Thymus (tissue), 11 donors: ENCODE measurements at regions not wholly inside any gene's neighbourhood (a gene's known extent, or its start where the extent isn't known, plus 50 kb on each side); places are given as distances from the start of the nearest gene placed in this dataset.
"Not testable (repeated sequence)": the region's sequence is repeated elsewhere in the genome, so short reads cannot be mapped to it uniquely, and the experiment has no call there.

Experiments used
- DNase-seq, 9 donors: peaks; one replicate each; pipeline ENCODE4 v3.0.0-alpha.2; 2013; ENCODE audit warnings: low spot score in 9 of 9, low read depth in 6 of 9, missing footprints in 1 of 9
- H3K27ac ChIP-seq, 2 donors: one replicate each; pipeline ENCODE4 v1.5.1; 2013; ENCODE audit warnings: control low read depth in 1 of 2, low read depth in 1 of 2, low read length in 1 of 2, mild to moderate bottlenecking in 1 of 2, moderate library complexity in 1 of 2
- H3K27me3 ChIP-seq, 2 donors: one replicate each; pipeline ENCODE4 v1.5.1; 2013; ENCODE audit warnings: low read length in 1 of 2; ENCODE audit not compliant: control insufficient read depth in 2 of 2, insufficient read depth in 1 of 2
- H3K36me3 ChIP-seq, 2 donors: one replicate each; pipeline ENCODE4 v1.5.1; 2013; ENCODE audit warnings: low read length in 1 of 2, mild to moderate bottlenecking in 1 of 2, moderate library complexity in 1 of 2; ENCODE audit not compliant: control insufficient read depth in 2 of 2, insufficient read depth in 2 of 2
- H3K4me1 ChIP-seq, 2 donors: one replicate each; pipeline ENCODE4 v1.5.1; 2013; ENCODE audit warnings: low read length in 2 of 2; ENCODE audit not compliant: control insufficient read depth in 2 of 2, insufficient read depth in 2 of 2
- H3K4me3 ChIP-seq, 2 donors: one replicate each; pipeline ENCODE4 v1.5.1; 2013; ENCODE audit warnings: low read length in 2 of 2, control low read depth in 1 of 2, mild to moderate bottlenecking in 1 of 2
- H3K9me3 ChIP-seq, 2 donors: one replicate each; pipeline ENCODE4 v1.5.1; 2013; ENCODE audit warnings: low read length in 1 of 2, mild to moderate bottlenecking in 1 of 2; ENCODE audit not compliant: control insufficient read depth in 2 of 2, insufficient read depth in 1 of 2
- WGBS: extraction: QIAGEN DNeasy Blood & Tissue Kit; methylation state at CpG from one replicate; pipeline ENCODE4 v1.1.7; 2013; 5-methylcytosine and 5-hydroxymethylcytosine counted together
- donor health status: healthy.

- Histone ChIP-seq H3K27ac (no peak overlapping the region), H3K4me3 (no peak overlapping the region), H3K27me3 (no peaks in the 10 kb centered on the region), H3K4me1 (no peaks in the 10 kb centered on the region), H3K36me3 (no peaks in the 10 kb centered on the region), H3K9me3 (no peaks in the 10 kb centered on the region)
- no peak for DNase-seq
- WGBS: 85% methylated on average over 4 of the region's 4 CpGs
Measured at GRCh38 chr5:82439750-82440445, 161.7 kb upstream of the RPS23 start.

- not testable (repeated sequence) for H3K9me3 ChIP-seq, H3K27me3 ChIP-seq, H3K36me3 ChIP-seq, H3K4me3 ChIP-seq, H3K27ac ChIP-seq, H3K4me1 ChIP-seq, DNase-seq
- 87% methylated on average over 4 of the region's 4 CpGs for WGBS
Measured at GRCh38 chr5:82437565-82437964, 159.4 kb upstream of the RPS23 start.

- no peak overlapping the region for H3K4me3 ChIP-seq
- H3K27me3 ChIP-seq: no peaks in the 10 kb centered on the region
- no peak overlapping the region for H3K27ac ChIP-seq
- no peaks in the 10 kb centered on the region for H3K9me3 ChIP-seq
- WGBS: 72% methylated on average over 2 of the region's 2 CpGs
- H3K4me1 ChIP-seq: no peaks in the 10 kb centered on the region
- no peaks in the 10 kb centered on the region for H3K36me3 ChIP-seq
- no peak for DNase-seq
Measured at GRCh38 chr5:82436291-82436690, 158.1 kb upstream of the RPS23 start.

GRCh38 chr5:82434696-82435660 is 156.8 kb upstream of the RPS23 start:
- not testable (repeated sequence) for H3K36me3 ChIP-seq, H3K4me3 ChIP-seq, DNase-seq, H3K9me3 ChIP-seq, H3K27me3 ChIP-seq, H3K27ac ChIP-seq, H3K4me1 ChIP-seq
- WGBS: 93% methylated on average over 29 of the region's 35 CpGs

- H3K27ac ChIP-seq: no peak overlapping the region
- no peak for DNase-seq
- H3K9me3 ChIP-seq: no peaks in the 10 kb centered on the region
- no peaks in the 10 kb centered on the region for H3K27me3 ChIP-seq
- WGBS: 89% methylated on average over 4 of the region's 4 CpGs
- H3K4me1 ChIP-seq: peaks cover 13 to 23% of the 10 kb centered on the region in 2 donors
- H3K36me3 ChIP-seq: no peaks in the 10 kb centered on the region
- no peak overlapping the region for H3K4me3 ChIP-seq
Measured at GRCh38 chr5:82426464-82427154, 148.5 kb upstream of the RPS23 start.

GRCh38 chr5:82425591-82425990 is 147.4 kb upstream of the RPS23 start:
- H3K27ac ChIP-seq: no peak overlapping the region
- H3K36me3 ChIP-seq: no peaks in the 10 kb centered on the region
- H3K27me3 ChIP-seq: no peaks in the 10 kb centered on the region
- no peak overlapping the region for H3K4me3 ChIP-seq
- H3K9me3 ChIP-seq: no peaks in the 10 kb centered on the region
- DNase-seq: no peak
- 96% methylated on average over 3 of the region's 3 CpGs for WGBS
- peaks cover 14 to 23% of the 10 kb centered on the region in 2 donors for H3K4me1 ChIP-seq

- Histone ChIP-seq H3K27ac (peak overlapping the region; percentile 37 to 62), H3K36me3 (no peaks in the 10 kb centered on the region), H3K9me3 (no peaks in the 10 kb centered on the region), H3K4me1 (peaks cover 24 to 32% of the 10 kb centered on the region in 2 donors), H3K4me3 (no peak overlapping the region), H3K27me3 (no peaks in the 10 kb centered on the region)
- peak in 5 of 9 donors; percentile 12 to 62 (median 18) for DNase-seq
- WGBS: 5% methylated on average over 3 of the region's 3 CpGs
Measured at GRCh38 chr5:82424211-82424610, 146.1 kb upstream of the RPS23 start.

GRCh38 chr5:82422751-82423181 is 144.6 kb upstream of the RPS23 start:
- no peak for DNase-seq
- no peaks in the 10 kb centered on the region for H3K36me3 ChIP-seq
- peaks cover 26 to 39% of the 10 kb centered on the region in 2 donors for H3K4me1 ChIP-seq
- no peaks in the 10 kb centered on the region for H3K9me3 ChIP-seq
- H3K4me3 ChIP-seq: no peak overlapping the region
- WGBS: 93% methylated on average over 6 of the region's 6 CpGs
- no peaks in the 10 kb centered on the region for H3K27me3 ChIP-seq
- peak overlapping the region in 1 of 2 donors; percentile 15 for H3K27ac ChIP-seq
